CD4-positive, alpha-beta T cell treated with Interleukin-6 at 100 ng/mL for 8 hours (primary cell): ENCODE measurements at regions not wholly inside any gene's neighbourhood (a gene's known extent, or its start where the extent isn't known, plus 50 kb on each side); places are given as distances from the start of the nearest gene placed in this dataset.
"Not testable (repeated sequence)": the region's sequence is repeated elsewhere in the genome, so short reads cannot be mapped to it uniquely, and the experiment has no call there.

ENCODE experiments used
- DNase-seq: peaks from one replicate; pipeline ENCODE4 v3.0.0-alpha.2; 2020; ENCODE audit warnings: mixed read lengths, low spot score

DNA sequence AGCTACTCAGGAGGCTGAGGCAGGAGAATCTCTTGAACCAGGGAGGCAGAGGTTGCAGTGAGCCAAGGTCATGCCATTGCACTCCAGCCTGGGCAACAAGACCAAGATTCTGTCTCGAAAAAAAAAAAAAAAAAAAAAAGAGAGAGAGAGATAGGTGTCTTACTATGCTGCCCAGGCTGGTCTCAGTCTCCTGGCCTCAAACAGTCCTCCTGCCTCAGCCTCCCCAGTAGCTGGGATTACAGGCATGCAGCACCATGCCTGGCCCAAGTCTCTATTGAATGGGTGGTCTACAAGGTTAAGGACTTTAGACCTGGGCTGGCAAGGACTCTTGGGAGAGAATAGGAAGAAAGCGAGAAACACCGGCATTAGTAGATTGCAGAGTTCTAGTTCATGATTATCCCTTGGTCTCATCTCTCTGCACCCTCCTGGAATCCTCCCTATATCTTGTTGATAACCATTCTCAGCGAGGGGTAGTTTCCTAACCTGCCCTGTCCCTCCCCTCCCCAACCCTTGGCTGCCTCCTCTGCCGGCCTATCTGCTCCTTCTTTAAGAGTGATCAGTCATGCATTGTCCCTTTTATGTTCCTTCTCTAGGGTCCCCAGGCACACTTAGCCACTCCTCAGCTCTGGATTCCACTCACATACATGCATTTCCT is 128.1 kb upstream of the MAP1LC3B2 start:
- no peak for DNase-seq

DNA sequence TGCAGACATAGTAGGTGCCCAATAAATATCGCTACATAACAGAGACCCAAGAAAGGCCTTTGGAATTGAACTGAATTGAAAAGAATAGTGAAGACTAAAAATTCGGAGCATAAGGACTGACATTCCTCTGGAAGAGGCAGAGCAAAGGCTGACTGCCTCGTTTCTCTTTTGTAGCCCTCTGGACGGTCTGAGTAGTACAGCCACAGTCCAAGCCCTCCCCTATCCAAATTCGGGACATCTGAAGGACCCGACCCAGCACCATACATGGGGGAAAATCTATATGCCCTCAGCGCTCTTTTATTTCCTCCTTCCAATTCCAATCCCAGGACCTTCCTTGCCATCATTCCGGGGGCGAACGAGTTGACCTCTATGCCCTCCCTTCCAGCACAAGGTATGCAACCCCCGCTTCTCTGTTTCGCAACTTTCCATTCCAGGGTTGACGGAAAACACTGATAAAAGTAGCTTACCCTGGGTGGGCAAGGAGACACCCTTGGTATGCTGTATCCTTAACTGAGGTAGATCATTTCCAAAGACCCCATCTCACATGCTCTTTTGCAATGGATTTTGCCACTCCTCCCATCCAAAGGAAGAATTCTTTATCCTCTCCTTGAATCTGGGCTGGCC is 127.4 kb upstream of the MAP1LC3B2 start:
- DNase-seq = no peak

DNA sequence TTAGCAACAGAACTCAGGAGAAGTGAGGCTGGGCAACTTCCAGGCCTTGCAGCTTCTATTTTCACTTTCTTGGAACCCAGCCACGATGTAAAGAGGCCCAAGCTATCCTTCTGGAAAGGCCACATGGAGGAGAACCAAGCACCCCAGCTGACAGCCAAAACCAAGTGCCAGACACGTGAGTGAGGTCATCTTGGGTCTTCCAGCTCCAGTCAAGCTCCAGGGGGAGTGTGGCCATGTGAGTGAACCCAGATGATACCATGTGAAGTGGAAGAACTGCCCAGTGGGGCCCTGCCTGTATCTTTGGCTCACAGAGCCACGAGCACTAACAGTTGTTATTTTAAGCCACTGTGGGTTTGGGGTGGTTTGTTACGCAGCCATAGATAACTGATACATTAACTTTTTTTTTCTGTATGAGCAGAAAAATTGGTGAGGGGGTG is 126.8 kb upstream of the MAP1LC3B2 start:
- DNase-seq = no peak

DNA sequence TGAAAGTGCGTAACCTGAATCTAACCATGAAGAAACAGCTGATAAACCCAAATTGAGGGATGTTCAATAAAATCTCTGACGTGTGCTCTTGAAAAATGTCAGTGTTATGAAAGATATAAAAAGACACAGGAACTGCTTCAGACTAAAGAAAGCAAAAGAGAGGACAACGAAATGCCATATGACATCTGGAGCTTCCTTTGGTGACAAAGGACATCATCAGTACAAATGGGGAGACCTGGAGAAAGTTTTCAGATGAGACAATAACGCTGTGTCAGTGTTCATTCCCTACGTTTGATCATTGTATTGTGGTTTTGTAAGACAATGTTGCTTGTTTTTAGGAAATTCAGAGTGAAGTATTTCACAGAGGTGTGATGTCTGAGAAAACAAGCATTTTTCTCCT is 125.9 kb upstream of the MAP1LC3B2 start:
- no peak for DNase-seq

DNA sequence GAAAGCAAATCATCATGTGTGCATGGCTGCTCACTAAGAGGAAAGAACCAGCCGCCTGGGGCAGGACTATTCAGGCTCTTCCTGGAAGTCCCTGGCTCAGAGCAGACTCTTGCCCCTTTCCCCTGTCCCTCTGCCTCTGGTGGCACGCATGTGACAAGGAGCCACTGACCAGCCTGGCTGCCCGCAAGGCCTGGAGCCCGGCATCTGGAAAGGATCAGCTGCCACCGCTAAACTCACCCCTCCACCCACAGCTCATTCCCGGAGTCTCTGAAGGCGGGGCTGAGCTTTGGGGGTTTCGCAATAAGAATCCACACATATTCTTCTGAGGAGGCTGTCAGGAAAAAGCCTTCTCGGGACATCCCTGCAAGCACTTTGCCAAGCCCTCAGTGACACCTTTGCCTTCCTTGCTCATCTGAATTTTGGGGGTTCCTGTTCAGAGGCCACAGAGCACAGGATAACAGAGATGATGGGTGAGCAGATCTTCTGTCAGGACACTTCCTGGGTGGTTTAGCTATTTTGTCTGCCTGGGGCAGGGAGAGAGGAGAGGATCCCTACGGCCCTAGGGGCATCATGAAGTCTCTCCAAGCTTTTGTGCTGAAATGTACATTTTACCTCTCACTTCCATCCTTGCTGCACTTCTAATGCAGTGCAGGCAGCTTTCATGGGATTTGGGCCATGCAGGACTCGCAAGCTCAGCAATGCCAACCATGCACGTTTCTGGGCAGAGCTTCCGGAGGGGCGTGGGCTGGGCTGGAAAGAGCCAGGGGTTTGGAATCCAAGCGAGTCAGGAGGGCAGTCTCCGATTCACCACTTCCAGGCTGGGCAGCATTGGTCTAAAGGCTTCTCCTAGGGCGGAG is 124.8 kb upstream of the MAP1LC3B2 start:
- no peak for DNase-seq

DNA sequence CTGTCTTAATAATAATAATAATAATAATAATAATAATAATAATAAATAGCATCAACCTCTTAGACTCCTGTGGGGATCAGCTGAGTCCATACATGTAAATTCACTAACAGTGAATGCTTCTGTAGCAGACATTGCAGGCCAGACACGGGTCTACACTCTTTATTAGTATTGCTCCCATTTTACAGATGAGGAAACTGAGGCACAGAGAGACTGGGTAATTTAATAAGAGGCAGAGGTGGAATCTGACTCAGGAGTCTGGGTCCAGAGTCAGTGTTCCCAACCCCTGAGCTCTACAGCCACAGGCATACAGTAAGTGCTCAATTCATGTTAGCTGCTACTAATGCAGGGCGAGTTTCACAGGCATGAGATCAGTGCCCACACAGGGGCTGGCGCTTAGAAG is 123.2 kb upstream of the MAP1LC3B2 start:
- DNase-seq = no peak

DNA sequence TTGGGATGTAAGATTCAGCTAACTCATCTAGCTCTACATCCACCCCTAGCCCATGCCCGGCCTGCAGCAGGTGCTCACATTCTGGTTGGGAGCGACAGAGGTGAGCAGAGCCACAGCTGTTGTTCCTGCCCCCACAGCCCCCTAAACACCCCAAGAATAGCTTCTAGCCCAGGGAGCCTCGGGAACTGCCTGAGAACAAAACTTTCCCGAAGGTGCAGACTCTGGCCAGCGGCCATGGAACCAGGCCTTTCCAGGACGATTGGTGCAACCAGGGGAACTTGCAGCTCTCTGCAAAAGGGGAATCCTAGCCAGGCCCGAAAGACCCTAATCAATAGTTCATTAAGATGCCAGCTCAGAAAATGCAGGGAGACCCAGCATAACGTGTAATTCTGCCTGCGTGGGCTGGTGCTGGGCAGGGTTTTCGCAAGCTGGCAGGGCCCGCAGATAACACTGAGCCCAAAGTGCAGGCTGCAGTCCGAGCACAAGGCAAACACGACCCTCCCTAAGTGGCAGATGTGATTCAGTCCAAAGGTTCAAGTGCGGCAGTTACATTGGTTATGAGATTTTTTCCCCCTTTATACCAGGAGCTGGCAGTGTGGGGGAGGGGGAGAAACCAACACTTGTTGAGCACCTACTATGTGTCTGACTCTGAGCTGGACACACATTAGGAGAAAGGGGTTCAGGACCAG is 122.5 kb upstream of the MAP1LC3B2 start:
- no peak for DNase-seq

DNA sequence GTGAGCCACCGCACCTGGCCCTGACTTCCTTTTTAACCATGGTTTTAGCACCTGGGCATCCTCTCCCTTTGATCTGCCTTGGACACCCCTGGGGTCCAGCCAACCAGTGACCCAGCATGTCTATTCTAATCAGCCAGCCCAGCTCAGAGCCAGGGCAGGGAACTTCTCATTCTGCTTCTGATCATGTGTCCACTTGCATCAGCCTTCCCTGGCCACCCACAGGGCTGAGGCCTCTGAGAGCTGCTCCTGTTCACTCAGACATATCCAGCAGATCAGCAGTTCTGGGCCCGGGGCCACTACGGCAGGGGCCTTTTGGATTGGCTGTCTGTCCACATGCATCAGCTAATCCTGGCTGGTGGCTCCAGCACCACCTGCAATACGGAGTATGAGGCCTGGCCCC is 117.9 kb upstream of the MAP1LC3B2 start:
- no peak for DNase-seq

DNA sequence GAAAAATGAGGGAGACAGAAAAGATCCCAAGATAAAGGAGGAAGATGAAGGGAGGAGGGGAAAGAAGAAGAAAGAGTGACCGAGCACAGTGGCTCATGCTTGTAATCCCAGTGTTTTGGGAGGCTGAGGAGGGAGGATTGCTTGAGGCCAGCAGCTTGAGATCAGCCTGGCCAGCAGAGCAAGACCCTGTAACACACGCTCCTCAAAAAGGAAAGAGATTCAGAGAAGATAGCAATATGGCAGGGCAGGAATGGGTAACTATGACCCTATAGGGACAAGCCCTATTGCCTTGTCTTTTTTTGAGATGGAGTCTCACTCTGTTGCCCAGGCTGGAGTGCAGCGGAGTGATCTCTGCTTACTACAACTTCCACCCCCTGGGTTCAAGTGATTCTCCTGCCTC is 116.9 kb upstream of the MAP1LC3B2 start:
- DNase-seq = no peak

DNA sequence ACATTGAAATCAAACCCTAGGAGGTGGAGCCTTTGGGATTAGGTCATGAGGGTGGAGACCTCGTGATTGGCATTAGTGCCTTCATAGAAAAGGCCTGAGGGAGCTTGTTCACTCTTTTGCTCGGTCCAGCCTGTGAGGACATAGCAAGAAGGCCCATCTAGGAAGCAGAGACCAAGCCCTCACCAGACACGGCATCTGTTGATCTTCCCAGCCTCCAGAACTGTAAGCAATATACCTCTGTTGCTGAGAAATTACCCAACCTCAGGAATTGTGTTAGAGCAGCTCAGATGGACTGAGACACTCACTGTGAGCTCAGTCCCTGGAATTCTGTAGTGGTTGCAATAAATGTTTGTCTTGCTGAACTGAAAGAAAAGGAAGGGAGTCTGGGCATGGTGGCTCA is 116.2 kb upstream of the MAP1LC3B2 start:
- DNase-seq = no peak

DNA sequence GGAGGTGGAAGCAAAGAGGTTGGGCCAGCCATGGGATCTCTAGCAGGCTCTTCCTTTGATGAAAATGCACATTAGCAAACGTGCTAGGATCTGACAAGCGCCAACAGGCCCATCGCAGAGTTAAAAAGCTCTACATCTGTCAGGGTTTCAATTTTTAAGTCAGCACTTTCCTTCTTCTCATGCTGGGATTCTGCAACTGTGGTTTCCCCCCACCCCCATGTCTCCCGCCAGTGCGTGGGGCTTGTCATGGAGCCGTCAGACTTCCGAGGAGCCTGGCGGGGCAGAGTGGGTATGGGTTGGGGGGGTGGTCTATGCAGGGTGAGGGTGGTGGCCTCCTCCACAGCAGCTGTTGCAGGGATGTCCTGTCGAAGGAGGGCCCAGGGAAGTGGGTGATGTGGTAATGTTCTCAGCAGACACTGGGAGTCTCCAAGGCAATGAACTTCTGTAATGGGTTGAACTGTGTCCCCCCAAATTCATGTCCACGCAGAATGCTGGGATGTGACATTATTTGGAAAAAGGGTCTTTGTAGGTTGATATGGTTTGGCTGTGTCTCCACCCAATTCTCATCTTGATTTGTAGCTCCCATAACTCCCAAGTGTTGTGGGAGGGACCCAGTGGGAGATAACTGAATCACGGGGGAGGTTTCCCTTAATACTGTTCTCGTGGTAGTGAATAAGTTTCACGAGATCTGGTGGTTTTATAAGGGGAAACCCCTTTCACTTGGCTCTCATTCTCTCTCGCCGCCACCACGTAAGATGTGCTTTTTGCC is 115.2 kb upstream of the MAP1LC3B2 start:
- DNase-seq = no peak

DNA sequence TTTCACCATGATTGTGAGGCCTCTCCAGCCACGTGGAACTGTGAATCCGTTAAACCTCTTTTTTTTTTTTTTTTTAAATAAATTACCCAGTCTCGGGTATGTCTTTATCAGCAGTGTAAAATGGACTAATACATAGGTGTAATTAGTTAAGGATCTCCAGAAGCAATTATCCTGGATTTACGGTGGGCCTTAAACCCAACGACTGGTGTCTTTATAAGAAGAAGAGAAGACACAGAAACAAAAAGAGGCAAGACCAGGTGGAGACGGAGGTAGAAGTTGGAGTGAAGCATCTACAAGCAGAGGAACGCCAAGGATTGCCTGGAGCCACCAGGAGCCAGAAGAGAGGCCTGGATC is 114.6 kb upstream of the MAP1LC3B2 start:
- DNase-seq = no peak

DNA sequence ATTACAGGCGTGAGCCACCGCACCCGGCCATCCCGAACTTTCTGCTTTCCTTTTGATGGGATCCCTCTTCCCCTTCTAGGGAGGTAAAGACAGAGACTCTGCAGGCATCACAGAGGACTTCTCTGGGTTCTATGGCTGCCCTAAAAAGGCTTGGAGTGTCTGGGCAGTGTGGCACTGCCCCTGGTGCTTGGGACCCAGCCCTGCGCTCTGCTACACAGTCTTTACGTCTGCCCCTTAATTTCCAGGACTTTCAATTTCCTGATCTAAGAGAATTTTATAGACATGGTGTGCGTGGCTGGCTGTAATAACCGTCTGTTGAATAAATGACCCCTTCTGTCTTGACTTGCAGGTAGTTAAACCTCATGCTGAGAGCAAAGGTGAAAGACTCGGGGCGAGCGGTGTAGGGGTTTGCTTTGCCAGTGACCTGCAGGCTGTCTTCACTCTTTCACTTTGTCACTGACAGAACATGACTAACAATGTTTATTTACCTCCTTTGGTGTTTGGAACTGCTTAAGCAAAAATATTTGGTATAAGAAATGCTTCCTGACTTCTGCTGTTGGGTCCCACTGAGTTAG is 110.9 kb upstream of the MAP1LC3B2 start:
- DNase-seq = no peak

DNA sequence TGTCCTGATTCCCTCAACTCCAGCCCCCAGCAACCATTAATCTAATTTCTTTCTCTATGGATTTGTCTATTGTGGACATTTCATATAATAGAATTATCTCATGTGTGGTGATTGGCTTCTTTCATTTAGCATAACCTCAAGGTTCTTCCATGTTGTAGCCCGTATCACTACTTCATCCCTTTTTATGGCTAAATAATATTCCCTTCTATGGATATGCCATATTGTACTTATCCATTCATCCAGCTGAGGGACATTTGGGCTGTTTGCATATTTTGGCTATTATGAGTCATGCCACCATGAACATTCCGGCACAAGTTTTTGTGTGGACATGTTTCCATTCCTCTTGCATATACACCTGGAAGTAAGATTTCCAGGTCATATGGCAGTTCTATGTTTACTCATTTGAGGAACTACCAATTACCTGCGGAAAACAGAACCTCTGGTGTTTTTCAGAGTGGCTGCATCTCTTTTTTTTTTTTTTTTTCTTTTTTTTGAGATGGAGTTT is 108.7 kb upstream of the MAP1LC3B2 start:
- DNase-seq = no peak

DNA sequence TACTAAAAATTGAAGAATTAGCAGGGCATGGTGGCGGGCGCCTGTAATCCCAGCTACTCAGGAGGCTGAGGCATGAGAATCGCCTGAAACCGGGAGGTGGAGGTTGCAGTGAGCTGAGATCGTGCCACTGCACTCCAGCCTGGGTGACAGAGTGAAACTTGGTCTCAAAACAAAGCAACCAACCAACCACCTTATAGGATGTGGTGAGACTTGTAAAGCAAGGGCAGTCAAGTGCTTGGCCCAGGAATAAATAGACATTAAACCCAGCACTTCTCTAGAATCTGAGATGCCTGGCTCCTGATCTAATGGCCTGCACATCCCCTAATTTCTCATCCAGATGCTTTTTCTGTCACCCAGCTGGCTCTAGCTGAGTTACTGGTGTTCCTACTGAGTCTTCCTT is 106.2 kb upstream of the MAP1LC3B2 start:
- DNase-seq = not testable (repeated sequence)

DNA sequence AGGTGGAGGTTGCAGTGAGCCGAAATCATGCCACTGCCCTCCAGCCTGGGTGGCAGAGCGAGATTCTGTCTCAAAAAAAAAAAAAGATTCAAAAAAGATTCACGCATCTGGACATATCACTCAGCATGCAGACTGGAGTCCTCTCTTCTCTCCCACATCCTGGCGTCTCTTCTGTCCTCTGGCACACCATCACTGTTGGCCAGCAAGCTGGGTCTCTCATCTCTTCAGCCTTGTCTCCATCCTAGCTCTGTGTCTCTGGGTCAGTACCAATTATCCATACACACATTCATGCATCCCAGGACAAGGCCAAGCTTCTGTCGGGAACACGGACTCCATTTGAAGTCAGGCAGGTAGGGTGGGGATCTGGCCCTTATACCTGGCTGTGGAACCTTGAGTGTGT is 105.5 kb upstream of the MAP1LC3B2 start:
- no peak for DNase-seq

DNA sequence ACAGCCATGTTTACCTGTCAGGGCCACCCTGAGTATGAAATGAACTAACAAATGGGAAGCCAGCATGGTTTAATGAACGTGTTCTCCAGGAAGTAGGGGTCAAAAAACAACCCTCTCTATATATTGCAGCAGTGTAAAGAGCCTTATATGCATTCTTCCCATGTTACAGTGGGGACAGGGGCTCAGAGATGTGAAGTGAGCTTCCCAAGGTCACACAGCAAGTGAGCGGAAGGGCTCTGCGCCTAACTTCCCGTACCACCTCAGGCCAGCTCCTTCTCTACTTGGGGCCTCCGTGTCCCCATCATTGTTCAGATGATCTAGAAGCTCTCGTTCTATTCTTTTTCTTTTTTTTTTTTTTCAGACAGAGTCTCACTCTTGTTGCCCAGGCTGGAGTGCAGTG is 105.1 kb upstream of the MAP1LC3B2 start:
- DNase-seq = no peak

DNA sequence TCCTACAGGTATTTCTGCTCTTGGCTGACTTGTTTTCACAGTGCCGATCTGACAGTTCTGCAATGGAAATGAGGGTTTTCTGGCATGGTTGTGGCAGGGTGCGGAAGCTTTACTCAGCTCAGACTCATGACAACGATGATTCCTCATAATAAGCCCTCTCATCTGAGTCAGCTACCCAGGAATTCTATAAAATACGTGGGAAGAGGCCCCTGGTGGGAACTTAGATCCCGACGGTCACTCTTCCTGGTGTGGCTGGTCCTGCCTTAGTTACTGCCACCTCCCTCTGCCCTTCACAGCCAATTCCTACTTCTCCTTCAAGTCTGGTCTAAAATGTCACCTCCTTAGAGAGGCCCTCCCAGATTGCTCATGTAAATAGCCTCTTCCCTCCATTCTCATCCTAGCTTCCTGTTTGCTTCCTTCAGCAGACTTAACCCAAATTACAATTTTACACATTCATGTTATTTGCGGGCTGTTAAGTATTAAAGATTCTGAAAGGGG is 104.2 kb upstream of the MAP1LC3B2 start:
- no peak for DNase-seq

DNA sequence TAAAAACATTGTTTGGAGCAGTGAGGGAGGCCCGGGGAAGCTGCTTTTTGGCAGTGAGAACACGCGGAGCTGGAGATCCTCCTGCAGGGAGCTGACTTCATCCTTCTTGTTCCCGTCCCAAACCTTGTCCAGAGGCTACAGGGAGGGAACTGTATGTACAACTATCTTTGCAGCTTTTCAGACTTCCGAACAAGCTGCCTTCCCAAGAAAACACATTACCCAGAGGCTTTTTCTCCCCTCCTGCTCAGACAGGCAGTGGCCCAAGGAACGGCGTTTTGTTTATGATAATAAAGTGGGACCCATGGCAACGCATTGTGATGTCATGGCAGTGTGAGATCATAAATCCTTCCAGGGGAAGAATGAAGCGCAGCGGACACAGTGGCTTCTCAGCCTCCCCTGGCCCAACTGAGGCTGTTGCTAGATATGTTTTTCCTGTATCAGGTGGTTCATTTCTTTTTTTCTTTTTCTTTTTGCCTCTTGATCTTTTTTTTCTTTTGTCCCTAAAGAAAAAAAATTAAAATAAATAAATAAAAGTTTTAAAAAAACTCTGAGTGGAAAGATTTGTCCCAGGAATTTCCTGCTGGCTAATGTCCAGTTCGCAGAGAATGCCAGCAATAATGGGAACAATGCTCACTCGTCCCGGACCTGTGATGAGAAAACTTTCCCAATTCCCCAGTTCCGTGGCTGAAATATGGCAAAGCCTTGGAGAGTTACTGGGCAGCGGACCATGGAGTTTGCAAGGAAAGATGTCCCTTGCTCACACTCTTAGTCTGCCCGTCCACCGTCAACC is 103.4 kb upstream of the MAP1LC3B2 start:
- DNase-seq = no peak

DNA sequence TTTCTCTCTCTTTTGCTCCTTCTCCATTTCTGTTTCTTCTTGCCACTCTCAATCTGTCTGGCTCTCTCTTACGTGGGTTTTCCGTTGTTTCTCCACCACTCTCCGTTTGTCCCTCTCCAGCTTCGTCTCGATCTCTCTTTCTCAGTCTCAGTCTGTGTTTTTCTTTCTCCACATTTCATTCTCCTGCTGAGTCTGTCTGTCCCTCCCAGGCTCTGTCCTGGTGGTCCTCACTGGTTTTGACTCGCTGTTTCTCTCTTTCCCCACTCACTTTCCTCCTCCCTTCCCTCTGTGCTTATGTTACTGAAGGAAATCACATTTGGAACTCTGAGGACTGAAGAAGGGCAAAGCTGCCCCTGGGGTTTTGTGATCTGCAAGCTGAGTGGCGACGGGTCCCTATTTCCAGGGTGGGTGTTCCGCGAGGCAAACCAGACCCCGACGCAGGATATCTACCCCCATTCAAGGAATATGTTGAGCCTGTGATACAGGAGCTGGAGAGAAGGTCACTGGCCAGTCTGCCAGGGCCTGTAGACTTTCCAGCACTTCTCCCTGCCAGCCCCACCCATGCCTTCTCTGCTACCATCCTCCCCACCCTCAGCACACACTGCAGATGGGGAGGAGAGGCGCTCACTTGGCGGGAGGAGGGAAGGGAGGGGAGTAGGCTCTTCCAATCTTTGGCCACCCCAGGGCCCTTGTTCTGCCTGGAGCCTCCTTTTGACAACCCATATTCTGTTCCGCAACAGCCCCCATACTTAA is 102.7 kb upstream of the MAP1LC3B2 start:
- no peak for DNase-seq
